ENCODE measurements at regions not wholly inside any gene's neighbourhood (a gene's known extent, or its start where the extent isn't known, plus 50 kb on each side); places are given as distances from the start of the nearest gene placed in this dataset.

- H3K4me1 ChIP-seq (ENCODE audit: control insufficient read depth in 2 of 2, insufficient read depth in 1 of 2, low read depth in 1 of 2, low read length in 2 of 2) = peaks cover 0 to 3% of the 10 kb centered on the region in 2 donors
- no peak for DNase-seq (ENCODE audit: low spot score)
- H2BK5ac ChIP-seq (ENCODE audit: low read length) = no peak overlapping the region
- H3K9ac ChIP-seq (ENCODE audit: low read depth, low read length, poor library complexity) = no peak overlapping the region
- H3K27ac ChIP-seq (replicated peaks; ENCODE audit: low read length) = no peak overlapping the region
- H4K8ac ChIP-seq (ENCODE audit: low read depth, low read length) = no peak overlapping the region
- no peak overlapping the region for H2BK120ac ChIP-seq (ENCODE audit: low read depth, low read length)
- no peak overlapping the region for H3K4me3 ChIP-seq (ENCODE audit: low read length in 2 of 2)
- WGBS, 2 donors (ENCODE audit: extremely low coverage in 2 of 2, insufficient read length in 2 of 2, insufficient replicate concordance in 1 of 2) = no CpG with 5 or more reads among the region's 3 CpGs
- H3K18ac ChIP-seq (ENCODE audit: low read length) = no peak overlapping the region
- no peak overlapping the region for H4K91ac ChIP-seq (ENCODE audit: low read depth, low read length, poor library complexity)
- no peak overlapping the region for H2BK15ac ChIP-seq (ENCODE audit: low read length)
- H3K14ac ChIP-seq (ENCODE audit: low read length) = no peak overlapping the region
- H3K79me1 ChIP-seq (ENCODE audit: low read depth, low read length) = no peaks in the 10 kb centered on the region
- no peaks in the 10 kb centered on the region for H3K9me3 ChIP-seq (replicated peaks in 1 of 2; ENCODE audit: control insufficient read depth in 2 of 2, insufficient read depth in 1 of 2, low read depth in 1 of 2, low read length in 2 of 2)
- H3K4ac ChIP-seq (ENCODE audit: low read length) = no peak overlapping the region
- no peak overlapping the region for H3K4me2 ChIP-seq (ENCODE audit: insufficient read depth, low read length, poor library complexity, severe bottlenecking)
- no peak overlapping the region for H2AFZ ChIP-seq (ENCODE audit: low read length)
- peaks cover 0 to 6% (median 0%) of the 10 kb centered on the region in 3 experiments for H3K27me3 ChIP-seq (ENCODE audit: control insufficient read depth in 3 of 3, insufficient read depth in 3 of 3, low read depth in 1 of 3, low read length in 3 of 3)
- no peak overlapping the region for H2AK5ac ChIP-seq (ENCODE audit: low read depth, low read length)
- no peak overlapping the region for H2BK12ac ChIP-seq (ENCODE audit: low read length)
- H3K36me3 ChIP-seq (replicated peaks in 1 of 2; ENCODE audit: control insufficient read depth in 2 of 2, insufficient read depth in 2 of 2, low read length in 2 of 2) = no peaks in the 10 kb centered on the region
- no peak overlapping the region for H3K23ac ChIP-seq (ENCODE audit: low read depth, low read length, poor library complexity)
These were observed 452.1 kb upstream of the RASGRP1 start for GRCh38 chr15:39016706-39017105.

- H3K79me1 ChIP-seq (ENCODE audit: low read depth, low read length) = no peaks in the 10 kb centered on the region
- DNase-seq (ENCODE audit: low spot score) = no peak
- H2BK12ac ChIP-seq (ENCODE audit: low read length) = no peak overlapping the region
- H3K23ac ChIP-seq (ENCODE audit: low read depth, low read length, poor library complexity) = no peak overlapping the region
- H4K8ac ChIP-seq (ENCODE audit: low read depth, low read length) = no peak overlapping the region
- H3K4me1 ChIP-seq (ENCODE audit: control insufficient read depth in 2 of 2, insufficient read depth in 1 of 2, low read depth in 1 of 2, low read length in 2 of 2) = peaks cover 0 to 3% of the 10 kb centered on the region in 2 donors
- no peak overlapping the region for H2BK15ac ChIP-seq (ENCODE audit: low read length)
- no peak overlapping the region for H3K18ac ChIP-seq (ENCODE audit: low read length)
- WGBS, 2 donors (ENCODE audit: extremely low coverage in 2 of 2, insufficient read length in 2 of 2, insufficient replicate concordance in 1 of 2) = no CpG with 5 or more reads among the region's 4 CpGs
- no peak overlapping the region for H3K27ac ChIP-seq (replicated peaks; ENCODE audit: low read length)
- H3K4me3 ChIP-seq (ENCODE audit: low read length in 2 of 2) = no peak overlapping the region
- no peak overlapping the region for H3K14ac ChIP-seq (ENCODE audit: low read length)
- no peaks in the 10 kb centered on the region for H3K9me3 ChIP-seq (replicated peaks in 1 of 2; ENCODE audit: control insufficient read depth in 2 of 2, insufficient read depth in 1 of 2, low read depth in 1 of 2, low read length in 2 of 2)
- H3K27me3 ChIP-seq (ENCODE audit: control insufficient read depth in 3 of 3, insufficient read depth in 3 of 3, low read depth in 1 of 3, low read length in 3 of 3) = peaks cover 0 to 6% (median 0%) of the 10 kb centered on the region in 3 experiments
- no peak overlapping the region for H2BK120ac ChIP-seq (ENCODE audit: low read depth, low read length)
- H3K36me3 ChIP-seq (replicated peaks in 1 of 2; ENCODE audit: control insufficient read depth in 2 of 2, insufficient read depth in 2 of 2, low read length in 2 of 2) = no peaks in the 10 kb centered on the region
- no peak overlapping the region for H3K4ac ChIP-seq (ENCODE audit: low read length)
- H4K91ac ChIP-seq (ENCODE audit: low read depth, low read length, poor library complexity) = no peak overlapping the region
- no peak overlapping the region for H3K4me2 ChIP-seq (ENCODE audit: insufficient read depth, low read length, poor library complexity, severe bottlenecking)
- no peak overlapping the region for H2AFZ ChIP-seq (ENCODE audit: low read length)
- H2AK5ac ChIP-seq (ENCODE audit: low read depth, low read length) = no peak overlapping the region
- no peak overlapping the region for H3K9ac ChIP-seq (ENCODE audit: low read depth, low read length, poor library complexity)
- H2BK5ac ChIP-seq (ENCODE audit: low read length) = no peak overlapping the region
These were observed 454.4 kb upstream of the RASGRP1 start for GRCh38 chr15:39018966-39019365.

- no peaks in the 10 kb centered on the region for H3K9me3 ChIP-seq (replicated peaks in 1 of 2; ENCODE audit: control insufficient read depth in 2 of 2, insufficient read depth in 1 of 2, low read depth in 1 of 2, low read length in 2 of 2)
- peaks cover 0 to 3% of the 10 kb centered on the region in 2 donors for H3K4me1 ChIP-seq (ENCODE audit: control insufficient read depth in 2 of 2, insufficient read depth in 1 of 2, low read depth in 1 of 2, low read length in 2 of 2)
- H3K9ac ChIP-seq (ENCODE audit: low read depth, low read length, poor library complexity) = no peak overlapping the region
- H2BK120ac ChIP-seq (ENCODE audit: low read depth, low read length) = no peak overlapping the region
- H3K4me2 ChIP-seq (ENCODE audit: insufficient read depth, low read length, poor library complexity, severe bottlenecking) = no peak overlapping the region
- no peak overlapping the region for H4K8ac ChIP-seq (ENCODE audit: low read depth, low read length)
- H3K18ac ChIP-seq (ENCODE audit: low read length) = no peak overlapping the region
- no peak overlapping the region for H2BK12ac ChIP-seq (ENCODE audit: low read length)
- H3K36me3 ChIP-seq (replicated peaks in 1 of 2; ENCODE audit: control insufficient read depth in 2 of 2, insufficient read depth in 2 of 2, low read length in 2 of 2) = no peaks in the 10 kb centered on the region
- H3K27ac ChIP-seq (replicated peaks; ENCODE audit: low read length) = no peak overlapping the region
- no peaks in the 10 kb centered on the region for H3K79me1 ChIP-seq (ENCODE audit: low read depth, low read length)
- no peak overlapping the region for H4K91ac ChIP-seq (ENCODE audit: low read depth, low read length, poor library complexity)
- H3K4me3 ChIP-seq (ENCODE audit: low read length in 2 of 2) = no peak overlapping the region
- H2BK15ac ChIP-seq (ENCODE audit: low read length) = no peak overlapping the region
- WGBS, 2 donors (ENCODE audit: extremely low coverage in 2 of 2, insufficient read length in 2 of 2, insufficient replicate concordance in 1 of 2) = no CpG with 5 or more reads among the region's 2 CpGs
- no peak overlapping the region for H3K4ac ChIP-seq (ENCODE audit: low read length)
- H3K27me3 ChIP-seq (ENCODE audit: control insufficient read depth in 3 of 3, insufficient read depth in 3 of 3, low read depth in 1 of 3, low read length in 3 of 3) = peaks cover 0 to 6% (median 0%) of the 10 kb centered on the region in 3 experiments
- no peak overlapping the region for H2AK5ac ChIP-seq (ENCODE audit: low read depth, low read length)
- no peak overlapping the region for H2AFZ ChIP-seq (ENCODE audit: low read length)
- no peak overlapping the region for H3K14ac ChIP-seq (ENCODE audit: low read length)
- no peak overlapping the region for H3K23ac ChIP-seq (ENCODE audit: low read depth, low read length, poor library complexity)
- no peak for DNase-seq (ENCODE audit: low spot score)
- no peak overlapping the region for H2BK5ac ChIP-seq (ENCODE audit: low read length)
These were observed 456.7 kb upstream of the RASGRP1 start for GRCh38 chr15:39021341-39021740.

- H3K79me1 ChIP-seq (ENCODE audit: low read depth, low read length) = no peaks in the 10 kb centered on the region
- no peak overlapping the region for H2BK120ac ChIP-seq (ENCODE audit: low read depth, low read length)
- no peak overlapping the region for H2AFZ ChIP-seq (ENCODE audit: low read length)
- no peak overlapping the region for H4K91ac ChIP-seq (ENCODE audit: low read depth, low read length, poor library complexity)
- H3K4me2 ChIP-seq (ENCODE audit: insufficient read depth, low read length, poor library complexity, severe bottlenecking) = no peak overlapping the region
- H4K8ac ChIP-seq (ENCODE audit: low read depth, low read length) = no peak overlapping the region
- no peak overlapping the region for H2BK5ac ChIP-seq (ENCODE audit: low read length)
- no peaks in the 10 kb centered on the region for H3K9me3 ChIP-seq (replicated peaks in 1 of 2; ENCODE audit: control insufficient read depth in 2 of 2, insufficient read depth in 1 of 2, low read depth in 1 of 2, low read length in 2 of 2)
- no peak overlapping the region for H3K23ac ChIP-seq (ENCODE audit: low read depth, low read length, poor library complexity)
- H3K4me3 ChIP-seq (ENCODE audit: low read length in 2 of 2) = no peak overlapping the region
- no peak overlapping the region for H2AK5ac ChIP-seq (ENCODE audit: low read depth, low read length)
- WGBS, 2 donors (ENCODE audit: extremely low coverage in 2 of 2, insufficient read length in 2 of 2, insufficient replicate concordance in 1 of 2) = no CpG with 5 or more reads among the region's 4 CpGs
- no peak overlapping the region for H2BK12ac ChIP-seq (ENCODE audit: low read length)
- H3K4me1 ChIP-seq (ENCODE audit: control insufficient read depth in 2 of 2, insufficient read depth in 1 of 2, low read depth in 1 of 2, low read length in 2 of 2) = peaks cover 0 to under 1% of the 10 kb centered on the region in 2 donors
- no peak overlapping the region for H2BK15ac ChIP-seq (ENCODE audit: low read length)
- no peak overlapping the region for H3K18ac ChIP-seq (ENCODE audit: low read length)
- peaks cover 0 to 6% (median 0%) of the 10 kb centered on the region in 3 experiments for H3K27me3 ChIP-seq (ENCODE audit: control insufficient read depth in 3 of 3, insufficient read depth in 3 of 3, low read depth in 1 of 3, low read length in 3 of 3)
- no peak overlapping the region for H3K27ac ChIP-seq (replicated peaks; ENCODE audit: low read length)
- no peak overlapping the region for H3K14ac ChIP-seq (ENCODE audit: low read length)
- no peak overlapping the region for H3K9ac ChIP-seq (ENCODE audit: low read depth, low read length, poor library complexity)
- H3K4ac ChIP-seq (ENCODE audit: low read length) = no peak overlapping the region
- no peaks in the 10 kb centered on the region for H3K36me3 ChIP-seq (replicated peaks in 1 of 2; ENCODE audit: control insufficient read depth in 2 of 2, insufficient read depth in 2 of 2, low read length in 2 of 2)
- no peak for DNase-seq (ENCODE audit: low spot score)
These were observed 458.1 kb upstream of the RASGRP1 start for GRCh38 chr15:39022532-39023305.

All from neuronal stem cell (in vitro differentiated cells).